ENCODE measurements at regions not wholly inside any gene's neighbourhood (a gene's known extent, or its start where the extent isn't known, plus 50 kb on each side); places are given as distances from the start of the nearest gene placed in this dataset.

DNA sequence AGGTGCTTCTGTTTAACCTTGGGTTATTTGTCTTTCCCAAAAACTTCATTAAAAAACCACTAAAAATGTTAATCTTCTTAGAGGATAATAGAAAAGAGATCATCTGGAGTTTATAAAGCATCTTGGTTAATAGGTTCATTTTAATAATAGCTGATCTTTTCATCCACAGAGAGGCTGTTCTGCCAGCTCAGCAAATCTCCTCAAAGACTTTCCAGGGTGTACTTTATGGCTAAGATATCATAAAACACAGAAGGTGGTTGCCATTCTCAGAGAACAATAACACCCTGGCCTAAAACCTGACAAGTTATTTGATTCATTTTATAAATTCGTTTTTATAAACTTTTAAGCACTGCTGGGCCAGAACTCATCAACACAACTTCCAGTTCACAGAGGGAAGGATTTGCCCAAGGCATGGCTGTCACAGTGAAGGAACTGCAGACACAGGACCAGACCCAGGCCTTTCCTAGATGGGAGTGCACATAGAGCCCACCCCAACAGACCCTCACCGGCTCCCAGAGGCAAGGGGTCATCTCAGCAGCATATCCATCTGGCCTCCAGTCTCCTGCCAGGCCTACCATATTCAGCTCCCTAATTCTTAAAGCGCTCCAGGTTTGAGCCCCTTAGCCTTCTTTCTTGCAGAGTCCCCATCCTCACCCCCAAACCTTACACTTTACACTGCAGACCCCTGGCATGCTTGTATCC lies 203.4 kb upstream of the RAB6C start:
- no peak for DNase-seq
- no peaks in the 10 kb centered on the region for H3K9me3 ChIP-seq
- no peak overlapping the region for H3K4me3 ChIP-seq (ENCODE audit: low read depth, low read length)
- no peaks in the 10 kb centered on the region for H3K36me3 ChIP-seq
- no peaks in the 10 kb centered on the region for H3K4me1 ChIP-seq
- TF ChIP-seq CTCF (IDR thresholded peaks at IDR 0.05; ENCODE audit: low read depth, low read length), result no peak
- no peaks in the 10 kb centered on the region for H3K27me3 ChIP-seq

DNA sequence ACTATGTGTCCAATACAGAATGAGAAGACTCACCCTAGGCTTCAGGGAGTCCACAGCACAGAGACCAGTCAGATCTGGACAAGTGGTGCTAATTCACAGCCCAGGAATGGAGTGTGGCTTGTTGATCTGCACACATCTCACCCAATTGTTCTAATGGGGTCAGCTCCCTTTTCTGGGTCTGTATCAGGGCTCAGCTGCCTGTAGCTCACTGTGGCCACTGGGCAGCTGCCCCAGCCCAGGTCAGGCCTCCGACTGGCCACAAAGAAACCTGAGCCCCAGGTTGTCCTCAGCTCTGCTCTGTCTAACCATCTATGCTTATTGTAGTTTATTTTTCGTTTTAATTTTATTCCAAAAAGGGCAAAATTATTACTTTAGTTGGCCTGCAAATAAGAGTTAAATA lies 202.3 kb upstream of the RAB6C start:
- no peaks in the 10 kb centered on the region for H3K9me3 ChIP-seq
- DNase-seq, result no peak
- no peaks in the 10 kb centered on the region for H3K36me3 ChIP-seq
- H3K4me1 ChIP-seq, result no peaks in the 10 kb centered on the region
- TF ChIP-seq CTCF (IDR thresholded peaks at IDR 0.05; ENCODE audit: low read depth, low read length), result no peak
- no peak overlapping the region for H3K4me3 ChIP-seq (ENCODE audit: low read depth, low read length)
- H3K27me3 ChIP-seq, result no peaks in the 10 kb centered on the region

GRCh38 chr2:129777762-129778583 lies 201.5 kb upstream of the RAB6C start:
- no peak for DNase-seq
- no peak for TF ChIP-seq CTCF (IDR thresholded peaks at IDR 0.05; ENCODE audit: low read depth, low read length)
- no peaks in the 10 kb centered on the region for H3K36me3 ChIP-seq
- H3K9me3 ChIP-seq, result no peaks in the 10 kb centered on the region
- H3K27me3 ChIP-seq, result no peaks in the 10 kb centered on the region
- H3K4me3 ChIP-seq (ENCODE audit: low read depth, low read length), result no peak overlapping the region
- no peaks in the 10 kb centered on the region for H3K4me1 ChIP-seq

- H3K4me1 ChIP-seq, result no peaks in the 10 kb centered on the region
- no peaks in the 10 kb centered on the region for H3K36me3 ChIP-seq
- TF ChIP-seq CTCF (IDR thresholded peaks at IDR 0.05; ENCODE audit: low read depth, low read length), result no peak
- H3K27me3 ChIP-seq, result no peaks in the 10 kb centered on the region
- no peaks in the 10 kb centered on the region for H3K9me3 ChIP-seq
- H3K4me3 ChIP-seq (ENCODE audit: low read depth, low read length), result no peak overlapping the region
- DNase-seq, result no peak
Measured at GRCh38 chr2:129778584-129778877, 200.9 kb upstream of the RAB6C start.

GRCh38 chr2:129779783-129780182 lies 199.7 kb upstream of the RAB6C start:
- Histone ChIP-seq H3K4me3 (ENCODE audit: low read depth, low read length) (no peak overlapping the region), H3K27me3 (no peaks in the 10 kb centered on the region), H3K4me1 (no peaks in the 10 kb centered on the region), H3K9me3 (no peaks in the 10 kb centered on the region), H3K36me3 (no peaks in the 10 kb centered on the region)
- DNase-seq, result no peak
- TF ChIP-seq CTCF (IDR thresholded peaks at IDR 0.05; ENCODE audit: low read depth, low read length), result no peak
